ENCODE measurements at regions not wholly inside any gene's neighbourhood (a gene's known extent, or its start where the extent isn't known, plus 50 kb on each side); places are given as distances from the start of the nearest gene placed in this dataset.
"Not testable (repeated sequence)": the region's sequence is repeated elsewhere in the genome, so short reads cannot be mapped to it uniquely, and the experiment has no call there.

- not testable (repeated sequence) for DNase-seq
Observed at GRCh38 chr1:68881330-68882194, 384.7 kb upstream of the DEPDC1 start.

GRCh38 chr1:68889471-68889870 is 392.6 kb upstream of the DEPDC1 start:
- DNase-seq = no peak

GRCh38 chr1:68890736-68891135 is 393.9 kb upstream of the DEPDC1 start:
- no peak for DNase-seq

- no peak for DNase-seq
Observed at GRCh38 chr1:68904477-68904876, 407.6 kb upstream of the DEPDC1 start.

GRCh38 chr1:68906431-68906830 is 409.5 kb upstream of the DEPDC1 start:
- DNase-seq = no peak

- DNase-seq = no peak
Observed at GRCh38 chr1:68907491-68907890, 410.6 kb upstream of the DEPDC1 start.

GRCh38 chr1:68908316-68908715 is 411.4 kb upstream of the DEPDC1 start:
- no peak for DNase-seq

GRCh38 chr1:68916221-68916902 is 419.5 kb upstream of the DEPDC1 start:
- DNase-seq = no peak

- DNase-seq = no peak
Observed at GRCh38 chr1:68917456-68917855, 420.6 kb upstream of the DEPDC1 start.

GRCh38 chr1:68918563-68918962 is 421.7 kb upstream of the DEPDC1 start:
- no peak for DNase-seq

GRCh38 chr1:68919075-68919474 is 422.2 kb upstream of the DEPDC1 start:
- no peak for DNase-seq

GRCh38 chr1:68923475-68924088 is 426.7 kb upstream of the DEPDC1 start:
- DNase-seq = not testable (repeated sequence)

- no peak for DNase-seq
Observed at GRCh38 chr1:68930101-68930500, 433.2 kb upstream of the DEPDC1 start.

- DNase-seq = no peak
Observed at GRCh38 chr1:68936530-68936929, 439.6 kb upstream of the DEPDC1 start.

GRCh38 chr1:68938051-68938666 is 441.3 kb upstream of the DEPDC1 start:
- no peak for DNase-seq

- DNase-seq = no peak
Observed at GRCh38 chr1:68950036-68950435, 453.2 kb upstream of the DEPDC1 start.

- DNase-seq = no peak
Observed at GRCh38 chr1:68953311-68953710, 456.4 kb upstream of the DEPDC1 start.

- no peak for DNase-seq
Observed at GRCh38 chr1:68954841-68955240, 458.0 kb upstream of the DEPDC1 start.

- no peak for DNase-seq
Observed at GRCh38 chr1:68955424-68955823, 458.5 kb upstream of the DEPDC1 start.

GRCh38 chr1:68958958-68959357 is 462.1 kb upstream of the DEPDC1 start:
- no peak for DNase-seq

- DNase-seq = no peak
Observed at GRCh38 chr1:68959461-68960030, 462.7 kb upstream of the DEPDC1 start.

GRCh38 chr1:68961143-68961542 is 464.3 kb upstream of the DEPDC1 start:
- DNase-seq = no peak

GRCh38 chr1:68963353-68963752 is 466.5 kb upstream of the DEPDC1 start:
- DNase-seq = no peak

Measured in NCI-H1048 (cell line).